NCI-H748 (cell line): ENCODE measurements at regions not wholly inside any gene's neighbourhood (a gene's known extent, or its start where the extent isn't known, plus 50 kb on each side); places are given as distances from the start of the nearest gene placed in this dataset.

Experiments
- DNase-seq: peaks from one replicate; lab custom pipeline; 2025; ENCODE audit not compliant: unreplicated experiment; lab: John Stamatoyannopoulos, UW

GRCh38 chr20:61025536-61025935, 226.5 kb upstream of the CDH4 start:
- DNase-seq = no peak

GRCh38 chr20:61026173-61026572, 225.9 kb upstream of the CDH4 start:
- no peak for DNase-seq

- no peak for DNase-seq
These were observed 225.3 kb upstream of the CDH4 start for GRCh38 chr20:61026731-61027130.

GRCh38 chr20:61027218-61027617, 224.8 kb upstream of the CDH4 start:
- no peak for DNase-seq

- no peak for DNase-seq
These were observed 221.9 kb upstream of the CDH4 start for GRCh38 chr20:61030130-61030529.

GRCh38 chr20:61031101-61031830, 220.8 kb upstream of the CDH4 start:
- DNase-seq = no peak

GRCh38 chr20:61037498-61037897, 214.6 kb upstream of the CDH4 start:
- no peak for DNase-seq

- no peak for DNase-seq
These were observed 210.6 kb upstream of the CDH4 start for GRCh38 chr20:61041481-61041880.

GRCh38 chr20:61042506-61043385, 209.3 kb upstream of the CDH4 start:
- no peak for DNase-seq

GRCh38 chr20:61043681-61044080, 208.4 kb upstream of the CDH4 start:
- DNase-seq = no peak

GRCh38 chr20:61044499-61044898, 207.6 kb upstream of the CDH4 start:
- peak; percentile 56 for DNase-seq

- DNase-seq = no peak
These were observed 207.0 kb upstream of the CDH4 start for GRCh38 chr20:61045091-61045490.

- DNase-seq = no peak
These were observed 206.0 kb upstream of the CDH4 start for GRCh38 chr20:61045876-61046585.

GRCh38 chr20:61046721-61047351, 205.2 kb upstream of the CDH4 start:
- no peak for DNase-seq

- no peak for DNase-seq
These were observed 204.5 kb upstream of the CDH4 start for GRCh38 chr20:61047515-61047914.

GRCh38 chr20:61048302-61048701, 203.8 kb upstream of the CDH4 start:
- no peak for DNase-seq

- DNase-seq = no peak
These were observed 202.4 kb upstream of the CDH4 start for GRCh38 chr20:61049684-61050083.

- DNase-seq = no peak
These were observed 201.6 kb upstream of the CDH4 start for GRCh38 chr20:61050336-61050890.

- peak; percentile 56 for DNase-seq
These were observed 199.8 kb upstream of the CDH4 start for GRCh38 chr20:61052195-61052750.

GRCh38 chr20:61052776-61053442, 199.2 kb upstream of the CDH4 start:
- DNase-seq = no peak
